Body of pancreas (tissue), 4 donors: ENCODE measurements at regions not wholly inside any gene's neighbourhood (a gene's known extent, or its start where the extent isn't known, plus 50 kb on each side); places are given as distances from the start of the nearest gene placed in this dataset.

Source experiments
- ATAC-seq: fragments of 150-250 bp; one replicate; pipeline ENCODE4 v1.9.1; 2016
- DNase-seq, 4 donors: peaks; one replicate each; pipeline ENCODE4 v3.0.0-alpha.2; 2019
- H3K27ac ChIP-seq, 4 donors: fragments of 200-600 bp; sonication (generic); 1 replicate in 3 of 4; 2 replicates in 1 of 4; pipeline versions ENCODE4 v1.5.1 to v1.6.1; 2016 to 2019; ENCODE audit warnings: mild to moderate bottlenecking in 1 of 4, mixed read lengths in 1 of 4, moderate library complexity in 1 of 4
- H3K27me3 ChIP-seq, 2 donors: fragments of 200-600 bp; sonication (generic); one replicate each; pipeline ENCODE4 v1.6.0; 2016; ENCODE audit warnings: mild to moderate bottlenecking in 1 of 2
- H3K36me3 ChIP-seq, 2 donors: fragments of 200-600 bp; sonication (generic); replicated peaks in 1 of 2; 2 replicates each; pipeline ENCODE4 v1.5.1; 2016; ENCODE audit warnings: low read depth in 2 of 2; ENCODE audit not compliant: insufficient read depth in 1 of 2
- H3K4me1 ChIP-seq: fragments of 200-600 bp; sonication (generic); one replicate; pipeline ENCODE4 v1.6.0; 2016
- H3K4me3 ChIP-seq, 2 donors: fragments of 200-600 bp; sonication (generic); 1 replicate in 1 of 2; 2 replicates in 1 of 2; pipeline ENCODE4 v1.5.1; 2016 to 2019
- H3K9me3 ChIP-seq, 3 donors: fragments of 200-600 bp; sonication (generic); 1 replicate in 2 of 3; 2 replicates in 1 of 3; pipeline ENCODE4 v1.5.1; 2016
- POLR2A ChIP-seq, 3 donors: fragments of 450-650 bp; IDR thresholded peaks; one replicate each; pipeline ENCODE4 v1.6.1; 2016; ENCODE audit warnings: antibody characterized with exemption in 3 of 3, mild to moderate bottlenecking in 2 of 3
- WGBS, 2 donors: methylation state at CpG; one replicate each; pipeline ENCODE4 v1.1.5; 2017; 5-methylcytosine and 5-hydroxymethylcytosine counted together
- intact Hi-C: fragments of 100-400 bp; cut with DNase I; formaldehyde crosslinking; loops from one replicate; pipeline ENCODE4 v1.15.1; 2023
- TF ChIP-seq, protein P1 (sequence below), 7 experiments: fragments of 450-650 bp in 4 of 7; fragments of 200-600 bp in 3 of 7; sonication (generic) in 3 of 7; IDR thresholded peaks; one replicate each; pipeline ENCODE4 v1.5.1; 2016 to 2019; ENCODE audit warnings: antibody characterized with exemption in 7 of 7

DNA sequence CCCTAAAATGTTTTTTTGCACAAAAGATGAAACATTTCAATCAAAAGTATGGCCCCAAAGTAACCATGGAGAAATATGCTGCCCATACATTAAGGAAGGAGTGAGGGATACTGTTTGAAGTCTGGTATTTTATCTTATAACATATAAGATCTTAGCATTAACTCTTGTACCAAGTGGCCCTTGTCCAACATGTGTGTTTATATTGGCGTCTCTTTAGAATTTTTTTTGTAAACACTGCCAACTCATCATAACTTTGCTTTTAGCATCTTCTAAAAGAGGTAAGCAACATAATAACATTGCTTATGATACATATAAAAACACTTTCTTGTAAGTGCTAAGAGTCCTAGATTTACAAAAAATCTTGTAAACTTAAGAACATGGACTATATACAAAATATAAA is 419.7 kb downstream of the ADAMTS20 start:
- H3K4me3 ChIP-seq = no peak overlapping the region
- H3K4me1 ChIP-seq = no peaks in the 10 kb centered on the region
- no peaks in the 10 kb centered on the region for H3K9me3 ChIP-seq
- DNase-seq (no peak), ATAC-seq (no peak)
- no peaks in the 10 kb centered on the region for H3K27me3 ChIP-seq
- H3K27ac ChIP-seq = no peak overlapping the region
- TF ChIP-seq, protein P1, sequence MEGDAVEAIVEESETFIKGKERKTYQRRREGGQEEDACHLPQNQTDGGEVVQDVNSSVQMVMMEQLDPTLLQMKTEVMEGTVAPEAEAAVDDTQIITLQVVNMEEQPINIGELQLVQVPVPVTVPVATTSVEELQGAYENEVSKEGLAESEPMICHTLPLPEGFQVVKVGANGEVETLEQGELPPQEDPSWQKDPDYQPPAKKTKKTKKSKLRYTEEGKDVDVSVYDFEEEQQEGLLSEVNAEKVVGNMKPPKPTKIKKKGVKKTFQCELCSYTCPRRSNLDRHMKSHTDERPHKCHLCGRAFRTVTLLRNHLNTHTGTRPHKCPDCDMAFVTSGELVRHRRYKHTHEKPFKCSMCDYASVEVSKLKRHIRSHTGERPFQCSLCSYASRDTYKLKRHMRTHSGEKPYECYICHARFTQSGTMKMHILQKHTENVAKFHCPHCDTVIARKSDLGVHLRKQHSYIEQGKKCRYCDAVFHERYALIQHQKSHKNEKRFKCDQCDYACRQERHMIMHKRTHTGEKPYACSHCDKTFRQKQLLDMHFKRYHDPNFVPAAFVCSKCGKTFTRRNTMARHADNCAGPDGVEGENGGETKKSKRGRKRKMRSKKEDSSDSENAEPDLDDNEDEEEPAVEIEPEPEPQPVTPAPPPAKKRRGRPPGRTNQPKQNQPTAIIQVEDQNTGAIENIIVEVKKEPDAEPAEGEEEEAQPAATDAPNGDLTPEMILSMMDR (IDR thresholded peaks at IDR 0.05) = no peak
- no peak for TF ChIP-seq POLR2A (IDR thresholded peaks at IDR 0.05)
- no peaks in the 10 kb centered on the region for H3K36me3 ChIP-seq
- 33 to 43% methylated on average over 1 of the region's 1 CpG for WGBS, 2 donors
- intact Hi-C loops = no loop called here

DNA sequence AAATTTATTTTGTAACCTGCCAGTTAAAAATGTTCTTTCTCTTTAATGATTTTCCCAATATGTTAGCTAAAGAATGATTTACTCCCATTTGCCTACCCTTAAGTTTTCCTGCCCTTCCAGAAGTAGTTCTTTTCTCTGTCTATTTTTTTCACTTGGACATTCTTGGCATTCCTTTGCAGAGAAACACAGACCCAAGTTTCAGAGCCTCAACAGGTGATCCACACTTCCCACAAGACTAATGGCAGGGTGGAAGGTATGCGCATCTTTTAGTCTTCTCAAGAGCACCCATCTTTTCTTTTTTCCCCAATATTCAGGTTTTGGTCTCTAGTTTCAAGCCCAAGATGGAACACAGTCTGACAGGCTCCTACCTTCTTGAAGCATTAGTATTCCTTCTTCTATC is 420.7 kb downstream of the ADAMTS20 start:
- no peak for TF ChIP-seq POLR2A (IDR thresholded peaks at IDR 0.05)
- TF ChIP-seq, protein P1 (IDR thresholded peaks at IDR 0.05) = no peak
- whole genome bisulfite sequencing, 2 donors = 87 to 100% methylated on average over 1 of the region's 1 CpG
- Histone ChIP-seq H3K4me3 (no peak overlapping the region), H3K9me3 (no peaks in the 10 kb centered on the region), H3K36me3 (no peaks in the 10 kb centered on the region), H3K27me3 (no peaks in the 10 kb centered on the region), H3K27ac (no peak overlapping the region), H3K4me1 (no peaks in the 10 kb centered on the region)
- no peak for DNase-seq
- ATAC-seq = no peak
- intact Hi-C loops = no loop called here

DNA sequence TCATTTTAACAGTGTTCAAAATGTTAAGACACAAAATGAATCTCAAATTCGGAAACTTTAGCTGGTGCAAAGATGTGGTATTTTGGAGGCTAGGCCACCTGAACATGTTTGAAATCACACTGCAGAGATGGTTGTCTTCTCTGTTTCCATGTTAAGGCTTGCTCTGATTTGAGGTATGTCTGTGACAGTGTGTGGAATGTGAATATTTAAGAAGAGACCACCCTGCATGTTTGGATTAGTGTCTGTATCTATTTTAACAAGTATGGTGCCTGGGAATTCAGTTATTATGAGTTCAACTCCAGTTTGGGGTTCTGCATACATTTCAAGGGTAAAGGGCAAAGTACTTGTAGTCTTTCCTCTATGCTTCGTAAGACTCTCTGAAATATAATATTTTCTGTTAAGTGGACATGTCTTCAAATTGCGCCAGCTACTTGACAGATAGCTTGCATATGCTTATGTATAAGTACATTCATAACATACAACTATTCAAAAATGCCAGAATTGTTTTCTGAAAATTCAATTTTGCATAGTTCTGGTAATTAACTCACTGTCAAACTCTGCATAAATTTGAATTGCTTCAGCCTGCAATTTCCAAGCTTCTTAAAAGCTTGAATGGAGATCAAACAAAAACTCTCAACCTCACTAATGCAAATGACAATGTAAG is 424.0 kb downstream of the ADAMTS20 start:
- Histone ChIP-seq H3K9me3 (no peaks in the 10 kb centered on the region), H3K27ac (no peak overlapping the region), H3K36me3 (no peaks in the 10 kb centered on the region), H3K4me3 (no peak overlapping the region), H3K4me1 (no peaks in the 10 kb centered on the region), H3K27me3 (no peaks in the 10 kb centered on the region)
- WGBS, 2 donors = 84 to 88% methylated on average over 3 of the region's 3 CpGs
- intact Hi-C loops = no loop called here
- TF ChIP-seq, protein P1 (IDR thresholded peaks at IDR 0.05) = no peak
- no peak for TF ChIP-seq POLR2A (IDR thresholded peaks at IDR 0.05)
- DNase-seq (no peak), ATAC-seq (no peak)

DNA sequence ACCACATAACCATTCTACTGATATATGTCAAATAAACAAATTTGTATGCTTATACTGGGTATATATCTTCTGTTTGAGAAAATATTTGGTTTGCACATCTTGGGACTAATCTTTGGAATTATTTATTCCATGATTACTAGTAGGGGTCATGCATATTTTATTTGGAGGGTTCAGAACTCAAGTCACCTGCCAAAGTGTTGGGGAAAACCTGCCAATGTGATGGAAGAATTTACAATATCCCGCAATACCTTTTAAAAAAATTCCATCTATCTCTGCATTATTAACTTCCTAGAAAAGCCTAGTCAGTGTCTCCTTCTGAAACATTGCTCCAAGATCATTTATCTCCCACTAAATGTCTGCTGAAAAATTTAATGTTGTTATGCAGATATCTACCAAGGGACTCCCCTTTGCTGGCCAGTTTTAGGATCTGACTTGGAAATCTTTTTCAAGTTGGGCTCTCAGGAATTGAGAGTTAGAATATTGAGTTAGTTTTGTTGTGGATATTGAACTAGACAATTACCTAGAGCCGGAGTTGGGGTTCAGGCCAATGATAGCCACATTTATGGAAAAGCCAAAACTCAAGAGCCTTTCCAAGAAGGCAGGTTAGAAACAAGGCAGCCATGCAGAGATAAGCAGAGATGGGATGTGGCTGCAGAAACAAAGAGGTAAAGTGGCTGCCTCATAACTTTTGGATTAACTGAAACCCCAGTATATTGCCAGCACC is 425.2 kb downstream of the ADAMTS20 start:
- 87 to 90% methylated on average over 2 of the region's 2 CpGs for WGBS, 2 donors
- DNase-seq (no peak), ATAC-seq (no peak)
- intact Hi-C loops = no loop called here
- no peaks in the 10 kb centered on the region for H3K36me3 ChIP-seq
- TF ChIP-seq, protein P1 (IDR thresholded peaks at IDR 0.05) = no peak
- no peak for TF ChIP-seq POLR2A (IDR thresholded peaks at IDR 0.05)
- H3K4me1 ChIP-seq = no peaks in the 10 kb centered on the region
- H3K27me3 ChIP-seq = no peaks in the 10 kb centered on the region
- no peaks in the 10 kb centered on the region for H3K9me3 ChIP-seq
- H3K27ac ChIP-seq = no peak overlapping the region
- H3K4me3 ChIP-seq = no peak overlapping the region

DNA sequence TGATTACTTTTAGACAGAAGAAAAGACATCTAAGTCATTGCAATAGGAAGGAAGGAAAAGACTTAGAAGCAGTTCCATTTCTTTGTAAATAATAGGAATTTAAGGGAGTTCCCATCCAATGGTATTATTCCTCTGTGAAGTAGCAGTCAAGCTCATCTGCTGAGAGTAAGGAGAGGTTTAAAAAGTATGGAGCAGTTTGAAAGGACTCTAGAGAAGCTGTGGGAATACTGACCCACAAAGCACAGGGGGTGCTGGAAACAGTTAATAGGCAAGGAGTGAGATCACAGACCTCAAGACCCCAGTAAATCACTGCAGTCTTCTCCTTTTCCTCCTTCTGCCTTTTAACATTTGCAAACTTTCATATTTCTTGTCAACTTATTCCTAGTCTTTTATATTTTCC is 428.5 kb downstream of the ADAMTS20 start:
- H3K27ac ChIP-seq = no peak overlapping the region
- ATAC-seq (no peak), DNase-seq (no peak)
- no peak overlapping the region for H3K4me3 ChIP-seq
- intact Hi-C loops = no loop called here
- H3K27me3 ChIP-seq = no peaks in the 10 kb centered on the region
- no peaks in the 10 kb centered on the region for H3K4me1 ChIP-seq
- no peaks in the 10 kb centered on the region for H3K9me3 ChIP-seq
- no peaks in the 10 kb centered on the region for H3K36me3 ChIP-seq
- TF ChIP-seq, protein P1 (IDR thresholded peaks at IDR 0.05) = no peak
- no peak for TF ChIP-seq POLR2A (IDR thresholded peaks at IDR 0.05)
